ENCODE measurements at regions not wholly inside any gene's neighbourhood (a gene's known extent, or its start where the extent isn't known, plus 50 kb on each side); places are given as distances from the start of the nearest gene placed in this dataset.

DNA sequence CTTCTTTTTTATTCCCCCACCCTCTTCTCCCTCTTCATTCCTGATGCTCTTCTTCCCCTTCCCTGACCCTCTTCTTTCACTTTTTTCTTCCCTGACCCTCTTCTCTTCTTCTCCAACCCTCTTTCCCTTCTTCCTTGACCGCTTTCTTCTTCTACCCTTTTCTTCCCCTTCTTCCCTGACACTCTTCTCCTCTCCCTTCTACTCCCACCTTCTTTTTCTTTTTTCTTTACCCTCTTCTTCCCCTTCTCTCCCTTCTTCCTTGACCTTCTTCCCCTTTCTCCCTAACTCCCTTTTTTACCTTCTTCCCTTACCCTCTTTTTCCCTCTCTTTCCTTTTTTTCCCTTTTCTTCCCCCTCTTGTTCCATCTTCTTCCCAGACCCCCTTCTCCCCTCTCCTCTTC lies 931.3 kb downstream of the UQCRFS1 start:
- Histone ChIP-seq H3K9me3 (ENCODE audit: low read depth, low read length, poor library complexity, severe bottlenecking) (peaks cover 5% of the 10 kb centered on the region), H3K4me3 (ENCODE audit: low read depth, low read length, poor library complexity, severe bottlenecking) (no peak overlapping the region), H3K27me3 (replicated peaks; ENCODE audit: insufficient read depth, low read depth, low read length, poor library complexity) (no peaks in the 10 kb centered on the region), H3K36me3 (ENCODE audit: insufficient read depth, low read length, poor library complexity, severe bottlenecking) (no peaks in the 10 kb centered on the region), H3K27ac (ENCODE audit: low read depth, low read length, poor library complexity, severe bottlenecking) (no peak overlapping the region), H3K4me1 (ENCODE audit: insufficient read depth, low read length, poor library complexity, severe bottlenecking) (no peaks in the 10 kb centered on the region)
- ChIA-PET CTCF (no interaction called here), POLR2A (ENCODE audit: low non-redundant PET) (no interaction called here)
- TF ChIP-seq EZH2 (IDR thresholded peaks at IDR 0.05; ENCODE audit: borderline replicate concordance, low read depth, low read length, poor library complexity, severe bottlenecking) (no peak), CTCF (conservative IDR thresholded peaks at IDR 0.05; ENCODE audit: low read depth, low read length) (no peak)
- no peak for DNase-seq (ENCODE audit: low spot score)
- BruUV-seq (replicated peaks): no TSS peak
- intact Hi-C loops (cut with micrococcal nuclease; ENCODE audit: unreplicated experiment): no loop called here

DNA sequence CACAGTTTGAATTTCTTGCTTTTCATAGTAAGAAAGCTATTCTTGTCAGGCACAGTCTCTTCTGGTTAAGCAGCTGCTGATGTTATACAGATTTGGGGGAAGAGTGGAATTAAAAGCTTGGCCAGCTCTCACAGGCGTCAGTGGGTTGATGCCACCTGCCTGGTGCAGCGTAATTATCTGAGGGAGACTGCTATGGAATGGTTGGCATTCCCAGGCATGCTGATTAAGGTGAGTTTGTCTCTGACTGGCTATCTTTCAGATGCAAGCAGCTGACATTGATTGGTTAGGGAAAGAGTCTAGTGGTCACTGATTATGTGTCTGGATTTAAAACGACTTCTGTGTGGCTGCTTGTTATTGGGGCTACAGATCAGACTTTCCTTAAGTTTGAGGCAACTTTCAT lies 948.4 kb downstream of the UQCRFS1 start:
- H3K36me3 ChIP-seq (ENCODE audit: insufficient read depth, low read length, poor library complexity, severe bottlenecking): no peaks in the 10 kb centered on the region
- H3K9me3 ChIP-seq (ENCODE audit: low read depth, low read length, poor library complexity, severe bottlenecking): peaks cover 6% of the 10 kb centered on the region
- H3K27ac ChIP-seq (ENCODE audit: low read depth, low read length, poor library complexity, severe bottlenecking): no peak overlapping the region
- BruUV-seq (replicated peaks): no TSS peak
- no peaks in the 10 kb centered on the region for H3K4me1 ChIP-seq (ENCODE audit: insufficient read depth, low read length, poor library complexity, severe bottlenecking)
- TF ChIP-seq EZH2 (IDR thresholded peaks at IDR 0.05; ENCODE audit: borderline replicate concordance, low read depth, low read length, poor library complexity, severe bottlenecking) (no peak), CTCF (conservative IDR thresholded peaks at IDR 0.05; ENCODE audit: low read depth, low read length) (no peak)
- H3K27me3 ChIP-seq (replicated peaks; ENCODE audit: insufficient read depth, low read depth, low read length, poor library complexity): no peaks in the 10 kb centered on the region
- H3K4me3 ChIP-seq (ENCODE audit: low read depth, low read length, poor library complexity, severe bottlenecking): no peak overlapping the region
- CTCF ChIA-PET: no interaction called here
- DNase-seq (ENCODE audit: low spot score): no peak
- intact Hi-C loops (cut with micrococcal nuclease; ENCODE audit: unreplicated experiment): no loop called here
- POLR2A ChIA-PET (ENCODE audit: low non-redundant PET): no interaction called here

DNA sequence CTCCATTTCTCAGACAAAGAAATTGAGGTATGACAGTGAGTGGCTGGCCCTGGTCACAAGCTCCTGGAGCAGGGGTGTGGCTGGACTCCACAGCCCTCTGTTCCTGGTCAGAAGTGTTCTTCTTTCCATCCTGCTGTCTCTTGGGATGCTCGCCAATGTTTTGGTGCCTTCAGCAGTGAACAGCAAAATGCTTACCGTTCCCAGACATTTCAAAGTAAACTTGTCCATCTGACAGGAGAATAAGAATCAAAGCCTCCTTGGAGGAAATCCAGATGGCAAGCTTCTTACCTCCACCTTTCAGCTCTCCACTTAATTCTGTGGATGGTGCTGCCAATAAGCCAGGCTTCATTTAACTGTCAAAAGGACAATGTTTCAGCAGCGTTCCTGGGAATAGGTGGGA lies 954.1 kb downstream of the UQCRFS1 start:
- H3K27ac ChIP-seq (ENCODE audit: low read depth, low read length, poor library complexity, severe bottlenecking): no peak overlapping the region
- no peaks in the 10 kb centered on the region for H3K4me1 ChIP-seq (ENCODE audit: insufficient read depth, low read length, poor library complexity, severe bottlenecking)
- TF ChIP-seq EZH2 (IDR thresholded peaks at IDR 0.05; ENCODE audit: borderline replicate concordance, low read depth, low read length, poor library complexity, severe bottlenecking): no peak
- TF ChIP-seq CTCF (conservative IDR thresholded peaks at IDR 0.05; ENCODE audit: low read depth, low read length): no peak
- CTCF ChIA-PET: no interaction called here
- POLR2A ChIA-PET (ENCODE audit: low non-redundant PET): no interaction called here
- H3K9me3 ChIP-seq (ENCODE audit: low read depth, low read length, poor library complexity, severe bottlenecking): peaks cover 5% of the 10 kb centered on the region
- no peaks in the 10 kb centered on the region for H3K27me3 ChIP-seq (replicated peaks; ENCODE audit: insufficient read depth, low read depth, low read length, poor library complexity)
- intact Hi-C loops (cut with micrococcal nuclease; ENCODE audit: unreplicated experiment): no loop called here
- H3K36me3 ChIP-seq (ENCODE audit: insufficient read depth, low read length, poor library complexity, severe bottlenecking): no peaks in the 10 kb centered on the region
- no peak for DNase-seq (ENCODE audit: low spot score)
- BruUV-seq (replicated peaks): no TSS peak
- H3K4me3 ChIP-seq (ENCODE audit: low read depth, low read length, poor library complexity, severe bottlenecking): no peak overlapping the region
